ENCODE measurements at regions not wholly inside any gene's neighbourhood (a gene's known extent, or its start where the extent isn't known, plus 50 kb on each side); places are given as distances from the start of the nearest gene placed in this dataset.

DNA sequence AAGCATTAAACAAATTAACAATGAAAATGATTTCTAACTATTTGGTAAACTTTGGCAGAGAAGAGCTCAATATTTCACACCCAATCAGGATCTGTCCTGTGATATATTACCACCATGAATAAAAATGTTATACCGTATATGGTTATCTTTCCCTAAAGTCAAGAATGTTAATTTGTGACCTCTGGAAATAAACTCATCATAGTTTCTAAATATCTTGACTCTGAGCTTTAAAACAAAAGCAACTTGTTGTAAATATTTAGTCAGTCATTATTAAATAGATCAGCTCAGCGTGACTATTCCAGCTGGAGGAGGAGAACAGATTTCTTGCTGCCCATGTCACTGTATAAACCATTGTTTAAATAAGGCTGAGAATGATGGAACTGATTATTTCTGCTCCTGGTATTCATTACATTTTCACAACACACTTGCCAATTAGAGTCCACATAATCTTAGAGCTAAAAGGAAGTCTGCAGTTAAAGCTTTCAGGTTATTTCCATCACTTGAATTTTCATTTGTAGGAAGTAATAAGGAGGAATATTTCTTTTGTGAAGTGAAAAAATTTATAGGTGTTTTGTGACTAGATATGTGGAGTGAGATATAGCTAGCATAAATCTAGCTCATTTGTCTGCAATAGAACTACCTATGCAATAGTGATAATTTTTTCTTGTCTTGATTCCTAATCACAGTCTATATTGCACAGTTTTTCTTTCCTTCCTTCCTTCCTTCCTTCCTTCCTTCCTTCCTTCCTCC, 106.5 kb upstream of the P2RY1 start:
- TF ChIP-seq GATA3 (IDR thresholded peaks at IDR 0.05; ENCODE audit: low read depth, low read length) = no peak
- no peak for TF ChIP-seq GATA2 (IDR thresholded peaks at IDR 0.05; ENCODE audit: low read depth, low read length)

DNA sequence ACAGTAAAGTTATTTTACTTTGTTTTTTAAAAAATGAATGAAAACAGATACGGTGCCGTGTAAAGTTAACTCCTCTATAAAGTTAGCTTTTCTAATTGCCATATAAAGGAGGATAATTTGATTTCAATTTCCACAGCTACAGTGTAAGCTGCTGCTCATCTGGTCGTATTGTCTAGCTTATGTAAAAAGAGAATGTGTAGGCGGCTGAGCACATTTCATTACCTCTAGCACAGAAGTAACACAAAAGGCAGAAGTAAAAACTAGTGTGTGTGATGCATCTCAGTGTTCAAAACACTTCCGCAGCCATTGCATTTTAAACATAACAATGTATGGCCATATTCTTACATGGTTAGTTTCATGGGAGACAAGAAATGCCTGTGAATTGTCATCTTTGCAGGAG, 105.0 kb upstream of the P2RY1 start:
- TF ChIP-seq GATA2 (IDR thresholded peaks at IDR 0.05; ENCODE audit: low read depth, low read length) = no peak
- no peak for TF ChIP-seq GATA3 (IDR thresholded peaks at IDR 0.05; ENCODE audit: low read depth, low read length)

DNA sequence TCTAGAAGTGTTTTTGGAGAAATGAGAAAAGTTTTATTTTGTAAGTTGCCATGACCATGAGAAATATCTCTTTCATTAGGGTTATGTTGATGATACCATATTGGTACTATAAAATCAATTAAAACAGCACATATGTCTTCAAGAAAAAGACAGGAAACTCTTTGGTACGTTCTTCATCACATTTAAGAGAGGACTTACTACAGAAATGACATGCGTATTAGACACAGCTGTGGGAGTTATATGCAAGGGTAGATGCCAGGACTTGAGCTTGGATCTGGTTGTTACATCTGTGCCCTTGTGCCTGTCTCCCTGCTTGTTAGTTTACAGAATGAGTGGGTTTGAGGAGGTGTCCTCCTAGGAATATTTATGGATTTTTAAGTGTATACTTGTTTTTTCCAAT, 103.4 kb upstream of the P2RY1 start:
- TF ChIP-seq GATA2 (IDR thresholded peaks at IDR 0.05; ENCODE audit: low read depth, low read length) (no peak), GATA3 (IDR thresholded peaks at IDR 0.05; ENCODE audit: low read depth, low read length) (no peak)

DNA sequence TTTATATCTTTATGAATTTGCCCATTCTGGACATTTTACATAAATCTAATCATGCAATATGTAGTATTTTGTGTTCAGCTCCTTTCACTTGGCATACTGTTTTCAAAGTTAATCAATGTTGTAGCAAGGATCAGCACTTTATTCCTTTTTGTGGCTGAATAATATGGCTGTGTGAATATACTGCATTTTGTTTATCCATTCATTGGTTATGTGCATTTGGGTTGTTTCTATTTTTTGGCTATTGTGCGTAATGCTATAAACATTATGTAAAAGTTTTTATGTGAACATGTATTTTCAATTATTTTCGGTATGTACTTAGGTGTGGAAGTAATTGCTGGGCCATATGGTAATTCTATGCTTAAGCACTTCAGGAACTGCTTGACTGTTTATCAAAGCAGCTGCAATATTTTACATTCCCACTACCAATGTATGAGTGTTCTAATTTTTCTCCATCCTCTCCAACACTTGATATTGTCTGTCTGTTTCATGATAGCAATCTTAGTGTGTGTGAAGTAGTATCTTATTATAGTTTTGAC, 101.3 kb upstream of the P2RY1 start:
- TF ChIP-seq GATA3 (IDR thresholded peaks at IDR 0.05; ENCODE audit: low read depth, low read length) (no peak), GATA2 (IDR thresholded peaks at IDR 0.05; ENCODE audit: low read depth, low read length) (no peak)

DNA sequence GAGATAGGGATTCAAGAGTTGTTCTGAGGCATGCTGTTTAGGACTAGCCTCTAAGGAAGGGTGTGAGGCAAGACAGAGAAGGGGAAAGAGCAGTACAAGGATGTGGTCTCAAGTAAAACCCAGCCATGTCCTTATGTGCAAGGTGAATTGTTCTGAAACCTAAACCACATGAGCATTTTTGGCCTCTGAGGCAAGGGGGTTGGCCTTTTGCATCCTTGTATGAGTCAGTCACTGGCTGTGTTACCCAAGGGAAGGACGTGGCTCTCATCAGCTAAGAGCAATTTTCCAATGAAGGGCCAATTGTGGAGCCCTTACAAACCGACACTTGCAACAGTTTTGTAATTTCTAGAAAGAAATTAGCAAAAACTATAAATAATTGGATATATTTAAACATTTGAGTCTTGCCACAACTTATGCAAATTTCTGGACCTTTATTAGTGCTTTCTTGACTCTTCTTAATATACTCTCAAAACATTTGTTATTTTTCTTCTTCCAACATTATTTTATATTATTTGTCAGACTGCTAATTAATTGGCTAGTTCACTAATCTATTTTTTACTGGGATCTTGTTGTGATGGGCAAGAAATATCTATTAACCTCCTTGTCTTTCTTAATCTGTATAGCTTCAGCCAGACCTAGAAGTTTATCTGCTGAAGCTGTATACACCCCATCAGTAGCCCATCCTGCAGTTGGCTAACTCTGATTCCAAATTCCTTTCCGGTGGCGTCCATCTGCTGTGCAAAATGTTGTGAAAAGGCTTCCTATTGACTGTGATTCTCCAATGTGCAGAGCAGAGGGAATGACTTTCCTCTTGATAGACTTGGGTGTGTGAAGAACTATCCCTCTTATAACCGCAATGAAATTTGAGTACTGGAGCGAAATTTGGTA, 97.7 kb upstream of the P2RY1 start:
- no peak for TF ChIP-seq GATA3 (IDR thresholded peaks at IDR 0.05; ENCODE audit: low read depth, low read length)
- no peak for TF ChIP-seq GATA2 (IDR thresholded peaks at IDR 0.05; ENCODE audit: low read depth, low read length)

DNA sequence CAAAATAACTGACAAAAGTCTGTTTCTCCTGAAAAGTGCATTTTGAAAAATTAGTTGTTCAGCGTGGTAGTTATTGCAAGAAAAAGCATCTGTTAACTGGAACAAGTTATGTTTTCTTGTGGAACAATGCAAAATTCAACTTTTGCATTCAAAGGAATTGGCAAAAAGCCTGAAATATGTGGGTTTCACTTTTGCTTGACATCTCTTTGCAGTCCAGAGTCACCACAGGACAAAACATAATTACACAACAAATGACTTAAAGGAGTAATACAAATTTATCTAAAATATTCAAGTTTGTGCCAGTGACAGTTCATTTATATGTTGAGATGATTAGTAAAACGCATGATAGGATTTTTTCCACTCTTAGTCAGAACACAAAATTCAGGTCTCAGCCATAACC, 96.3 kb upstream of the P2RY1 start:
- TF ChIP-seq GATA3 (IDR thresholded peaks at IDR 0.05; ENCODE audit: low read depth, low read length) (no peak), GATA2 (IDR thresholded peaks at IDR 0.05; ENCODE audit: low read depth, low read length) (no peak)

DNA sequence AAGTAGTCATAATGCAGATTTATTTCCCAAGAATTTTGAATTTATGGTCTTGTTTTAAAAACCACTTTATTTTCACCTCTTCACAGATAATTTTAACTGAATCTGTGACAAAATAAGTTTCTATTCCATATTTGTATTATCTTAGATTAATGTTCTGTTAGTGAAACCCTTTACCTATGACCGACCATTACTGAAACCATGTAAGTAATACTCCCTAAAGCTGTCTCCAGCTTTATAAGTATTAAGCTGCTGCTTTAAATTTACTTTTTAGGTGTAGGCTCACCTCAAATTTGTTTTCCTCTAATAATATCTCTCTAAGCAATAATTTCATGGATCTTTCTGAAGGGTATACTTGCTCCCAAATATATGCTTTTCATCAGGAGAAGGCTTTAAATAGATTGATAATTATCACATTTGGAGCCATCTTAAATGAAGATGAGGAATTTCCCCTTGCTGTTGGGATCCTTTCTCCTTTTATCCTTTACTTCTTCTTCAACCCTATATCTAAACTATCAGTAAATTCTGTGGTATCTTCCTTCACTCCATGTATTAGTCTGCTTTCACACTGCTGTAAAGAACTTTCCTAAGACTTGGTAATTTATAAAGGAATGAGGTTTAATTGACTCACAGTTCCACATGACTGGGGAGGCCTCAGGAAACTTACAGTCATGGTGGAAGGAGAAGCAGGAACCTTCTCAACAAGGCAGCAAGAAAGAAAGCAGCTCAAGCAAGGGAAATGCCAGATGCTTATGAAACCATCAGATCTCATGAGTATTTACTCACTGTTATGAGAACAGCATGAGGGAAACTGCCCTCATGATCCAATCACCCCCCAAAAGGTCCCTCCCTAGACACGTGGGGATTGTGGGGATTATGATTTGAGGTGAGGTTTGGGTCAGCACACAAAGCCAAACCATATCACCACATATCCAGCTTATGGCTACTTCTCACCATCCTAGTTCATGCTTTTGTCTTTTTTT, 92.3 kb upstream of the P2RY1 start:
- no peak for TF ChIP-seq GATA2 (IDR thresholded peaks at IDR 0.05; ENCODE audit: low read depth, low read length)
- TF ChIP-seq GATA3 (IDR thresholded peaks at IDR 0.05; ENCODE audit: low read depth, low read length) = no peak

DNA sequence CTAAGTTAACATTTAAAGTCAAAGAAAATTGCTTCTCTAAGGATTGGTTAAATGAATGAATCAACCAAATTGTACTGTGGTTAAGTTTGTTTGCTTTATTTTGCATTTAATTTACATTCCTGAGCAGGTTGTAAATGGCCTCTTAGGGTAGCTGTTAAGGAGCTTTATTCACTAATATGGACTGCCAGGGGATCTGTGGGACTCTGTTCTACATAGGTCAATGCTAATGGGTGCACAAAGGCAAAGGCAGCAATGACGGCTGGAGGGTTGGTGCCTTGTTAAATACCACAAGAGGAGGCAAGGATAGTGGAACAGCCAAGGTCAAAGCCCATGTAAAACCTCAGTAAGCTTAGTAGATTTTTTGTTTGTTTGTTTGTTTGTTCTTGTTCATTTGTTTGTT, 89.3 kb upstream of the P2RY1 start:
- TF ChIP-seq GATA3 (IDR thresholded peaks at IDR 0.05; ENCODE audit: low read depth, low read length) = no peak
- no peak for TF ChIP-seq GATA2 (IDR thresholded peaks at IDR 0.05; ENCODE audit: low read depth, low read length)

DNA sequence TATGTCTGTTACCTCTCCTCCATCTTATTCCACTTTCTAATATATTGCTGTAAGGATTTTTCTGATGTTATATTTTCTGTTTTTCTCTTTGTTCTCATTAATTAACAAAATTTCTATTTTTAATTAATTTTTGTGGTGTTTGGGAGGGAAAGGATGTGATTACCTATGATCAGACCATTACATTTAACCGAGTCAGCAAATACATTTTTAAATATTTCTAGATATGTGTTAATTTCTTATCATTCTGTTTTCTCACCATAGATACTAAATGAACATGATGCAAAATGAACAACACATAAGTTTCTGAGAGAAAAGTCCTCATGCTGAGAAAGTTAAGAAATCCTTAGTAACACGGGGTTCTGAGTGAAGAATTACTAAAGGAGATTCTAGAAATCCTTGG, 80.6 kb upstream of the P2RY1 start:
- TF ChIP-seq GATA2 (IDR thresholded peaks at IDR 0.05; ENCODE audit: low read depth, low read length) = no peak

DNA sequence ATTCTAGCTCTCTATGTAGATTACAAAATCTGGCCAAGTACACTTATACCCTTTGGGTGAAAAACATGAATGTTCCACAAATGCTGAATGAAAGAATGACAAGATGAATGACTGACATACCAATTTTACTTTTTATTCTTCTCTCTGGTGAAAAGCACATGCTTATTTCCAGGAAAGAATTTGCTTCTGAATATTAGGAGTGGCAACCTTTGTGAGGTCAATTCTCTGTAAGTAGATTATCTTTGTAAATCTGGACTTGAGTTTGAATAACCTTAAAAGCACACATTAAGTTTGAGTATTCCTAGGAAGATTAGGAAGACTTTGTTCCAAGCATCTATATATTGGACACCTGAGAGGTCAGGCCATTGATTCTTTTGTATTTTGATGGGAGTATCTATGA, 78.1 kb upstream of the P2RY1 start:
- TF ChIP-seq GATA2 (IDR thresholded peaks at IDR 0.05; ENCODE audit: low read depth, low read length) (no peak), GATA3 (IDR thresholded peaks at IDR 0.05; ENCODE audit: low read depth, low read length) (no peak)

DNA sequence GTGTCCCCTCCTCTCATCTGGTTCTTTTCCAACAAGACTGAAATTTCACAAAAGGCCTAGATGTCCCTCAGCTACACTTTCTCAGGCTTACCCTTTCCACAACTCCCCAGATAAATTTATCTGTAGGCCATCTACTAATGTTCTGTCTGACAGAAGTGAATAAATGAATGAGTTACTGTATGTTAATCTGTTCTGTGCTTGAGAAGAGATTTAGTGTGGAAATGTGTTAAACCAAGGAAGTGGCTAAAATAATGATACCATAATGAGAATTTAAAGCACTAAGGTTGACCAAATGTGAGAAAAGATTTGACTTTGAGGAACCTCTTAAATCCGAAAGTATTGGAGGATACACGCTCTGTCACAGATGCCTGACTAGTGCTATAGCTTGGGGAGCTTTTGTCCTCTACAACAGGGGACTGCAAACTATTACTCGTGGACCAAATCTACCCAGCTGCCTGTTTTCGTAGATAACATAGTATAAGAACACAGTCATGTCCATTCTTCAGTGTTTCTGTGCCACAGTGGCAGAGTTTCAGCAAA, 74.8 kb upstream of the P2RY1 start:
- TF ChIP-seq GATA2 (IDR thresholded peaks at IDR 0.05; ENCODE audit: low read depth, low read length) = no peak
- TF ChIP-seq GATA3 (IDR thresholded peaks at IDR 0.05; ENCODE audit: low read depth, low read length) = no peak

DNA sequence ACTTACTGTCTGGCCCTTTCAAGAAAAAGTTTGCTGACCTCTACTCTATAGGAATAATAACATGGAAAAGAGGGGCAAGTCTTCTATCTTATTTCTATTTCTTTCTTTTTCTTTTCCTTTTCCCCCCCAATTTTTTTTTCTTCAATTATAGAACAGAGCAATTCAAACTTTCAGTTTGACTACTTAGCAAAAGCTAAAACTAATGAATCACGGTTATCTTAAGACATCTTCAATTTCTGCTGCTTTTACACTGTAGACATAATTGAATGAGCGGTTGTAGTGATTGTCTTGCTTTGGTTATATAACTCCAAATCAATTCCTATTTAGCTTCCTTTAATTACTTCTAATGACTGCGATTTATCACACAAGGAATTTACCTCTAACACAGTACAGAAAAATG, 74.3 kb upstream of the P2RY1 start:
- TF ChIP-seq GATA3 (IDR thresholded peaks at IDR 0.05; ENCODE audit: low read depth, low read length) (no peak), GATA2 (IDR thresholded peaks at IDR 0.05; ENCODE audit: low read depth, low read length) (no peak)

DNA sequence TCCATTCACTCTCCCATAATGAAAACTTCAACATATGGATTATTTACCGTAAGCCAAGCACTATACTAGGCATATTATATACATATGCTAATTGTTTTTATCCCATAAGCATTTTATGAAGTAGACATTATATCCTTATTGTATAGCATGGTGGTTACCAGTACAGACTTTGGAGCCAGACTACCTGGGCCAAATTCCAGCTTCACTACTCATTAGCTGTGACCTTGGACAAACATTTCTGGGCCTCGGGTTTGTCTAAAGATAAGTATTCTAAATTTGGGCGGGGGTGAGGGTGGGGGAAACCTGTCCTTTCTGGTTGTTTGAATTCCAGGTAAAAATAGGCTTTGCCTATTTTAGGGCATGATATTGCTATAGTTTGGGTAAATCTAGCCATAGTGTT, 66.5 kb upstream of the P2RY1 start:
- no peak for TF ChIP-seq GATA2 (IDR thresholded peaks at IDR 0.05; ENCODE audit: low read depth, low read length)
- TF ChIP-seq GATA3 (IDR thresholded peaks at IDR 0.05; ENCODE audit: low read depth, low read length) = no peak

Measured in SH-SY5Y (cell line).